ENCODE measurements at regions not wholly inside any gene's neighbourhood (a gene's known extent, or its start where the extent isn't known, plus 50 kb on each side); places are given as distances from the start of the nearest gene placed in this dataset.

DNA sequence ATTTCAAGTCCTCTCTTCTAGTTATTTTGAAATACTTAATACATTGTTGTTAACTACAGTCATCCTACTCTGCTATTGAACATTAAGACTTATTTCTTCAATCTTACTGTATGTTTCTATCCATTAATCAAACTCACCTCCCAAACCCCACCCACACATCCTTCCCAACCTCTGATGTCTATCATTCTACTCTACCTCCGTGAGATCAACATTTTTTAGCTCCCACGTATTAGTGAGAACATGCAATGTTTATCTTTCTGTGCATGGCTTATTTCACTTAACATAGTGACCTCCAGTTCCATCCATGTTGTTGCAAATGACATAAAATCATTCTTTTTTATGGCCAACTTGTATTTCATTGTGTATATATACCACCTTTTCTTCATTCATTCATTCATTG, 236.6 kb upstream of the CTNNB1 start:
- DNase-seq, result no peak

DNA sequence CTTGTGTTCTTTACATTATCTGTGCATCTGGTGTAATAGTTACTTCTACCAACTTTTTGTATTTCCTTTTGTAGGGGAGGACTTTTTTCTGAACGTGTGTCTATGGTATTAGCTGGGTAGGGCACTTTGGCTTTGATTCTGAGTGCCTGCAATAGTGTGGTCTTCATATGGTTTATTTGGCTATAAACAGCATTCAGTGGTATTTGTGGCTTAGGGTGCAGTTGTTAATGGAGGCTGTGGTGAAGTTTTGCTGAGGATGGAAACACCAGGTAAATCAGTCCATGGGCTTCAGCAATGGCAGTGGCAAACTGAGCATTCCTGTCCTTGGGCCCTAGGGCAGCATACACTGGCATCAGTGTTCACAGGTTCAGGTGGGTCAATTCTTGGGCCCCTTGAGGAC, 230.6 kb upstream of the CTNNB1 start:
- DNase-seq, result no peak

DNA sequence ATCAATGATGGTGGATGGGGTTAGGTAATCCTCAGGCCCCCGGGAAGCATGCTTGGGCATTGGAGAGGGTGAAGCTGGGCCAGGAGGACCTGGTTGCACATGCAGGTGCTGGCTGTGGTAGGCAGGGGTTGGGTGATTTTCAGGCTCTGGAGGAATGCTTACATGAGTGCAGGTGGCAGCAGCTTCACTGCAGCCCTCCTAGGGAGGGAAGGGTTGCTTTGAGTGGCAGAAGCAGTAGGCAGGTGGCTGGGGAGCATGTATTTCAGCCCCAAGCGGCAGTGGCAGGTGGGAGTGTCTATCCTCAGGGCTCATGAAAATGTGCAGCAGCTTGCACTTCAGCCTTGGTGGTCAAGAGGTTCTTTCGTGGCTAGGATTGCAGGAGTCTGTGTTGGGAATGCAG, 230.0 kb upstream of the CTNNB1 start:
- no peak for DNase-seq

DNA sequence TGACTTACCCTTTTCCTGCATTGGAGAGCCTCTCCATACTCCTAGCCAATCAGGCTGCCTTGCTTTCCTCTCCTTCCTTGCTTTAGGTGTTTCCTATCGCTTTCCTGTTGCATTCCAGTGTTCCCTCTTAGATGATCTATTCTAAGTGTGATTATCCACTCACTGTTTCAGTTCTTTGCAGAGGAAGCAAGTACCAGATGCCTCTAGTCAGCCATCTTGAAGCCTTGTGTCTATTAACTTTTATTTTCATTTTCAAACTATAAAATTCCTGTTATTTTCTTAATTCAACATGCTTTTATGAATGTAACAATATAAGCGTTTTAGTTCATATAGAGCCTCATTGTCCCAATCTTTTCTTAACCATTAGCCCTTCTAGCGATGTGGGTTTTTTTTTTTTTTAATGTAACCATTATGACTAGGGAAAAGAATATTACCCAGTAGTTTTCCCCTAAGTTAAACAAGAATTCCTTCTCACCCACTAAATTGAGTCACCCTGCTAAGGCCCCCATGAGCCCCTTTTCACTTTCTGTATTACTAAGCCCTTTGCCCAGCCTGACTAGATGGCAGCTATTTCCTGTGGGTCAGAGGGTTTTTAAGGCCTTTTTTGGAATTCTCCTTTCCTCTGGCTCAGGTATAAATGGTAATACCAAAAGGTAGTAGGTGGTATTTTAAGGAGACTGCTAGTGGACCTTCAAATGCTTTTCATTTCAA, 229.4 kb upstream of the CTNNB1 start:
- DNase-seq, result peak; percentile 88

DNA sequence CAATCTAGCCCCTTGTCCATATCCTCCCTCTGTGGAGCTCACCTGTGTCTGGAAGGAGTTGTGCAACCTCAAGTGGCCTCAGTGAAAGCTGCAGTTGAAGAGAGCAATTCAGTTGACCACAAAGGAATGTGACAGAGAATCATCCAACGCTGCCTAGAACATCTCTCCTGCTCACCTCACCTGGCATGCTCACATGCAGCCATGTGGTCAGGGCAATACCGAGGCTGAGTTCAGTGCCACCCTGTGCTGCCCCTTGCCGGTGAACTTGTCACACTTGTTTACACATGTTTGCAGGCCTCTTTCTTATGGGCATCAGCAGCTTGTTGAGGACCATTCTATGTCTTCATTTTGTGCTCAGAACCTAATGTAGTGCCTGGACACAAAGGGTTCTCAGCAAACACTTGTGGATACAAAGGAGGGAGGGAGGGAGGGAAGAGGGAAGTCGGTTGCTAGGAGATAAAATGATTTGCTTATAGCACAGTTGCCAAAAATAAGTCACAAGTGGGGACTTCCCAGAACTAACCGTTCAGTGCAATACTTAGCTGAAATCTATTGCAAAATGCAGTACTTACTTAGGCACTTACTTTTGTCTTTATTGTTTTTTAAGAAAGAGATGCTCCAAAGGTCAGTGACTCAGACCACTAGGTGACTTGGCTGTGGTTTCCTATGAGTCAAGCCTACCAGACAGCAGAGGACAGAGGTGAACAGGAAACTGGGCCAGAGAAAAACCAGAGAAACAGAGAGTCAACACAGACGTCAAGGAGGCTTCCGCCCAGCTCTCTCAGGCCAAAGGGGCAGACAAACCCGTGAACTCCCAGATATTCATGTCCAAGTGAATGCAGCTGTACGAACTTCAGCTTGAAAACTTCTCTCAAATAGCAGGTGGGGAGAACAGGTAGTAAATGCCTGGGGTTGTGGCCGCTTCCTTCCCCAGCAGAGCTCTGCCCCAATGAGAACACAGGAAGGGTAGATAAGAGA, 227.8 kb upstream of the CTNNB1 start:
- peak; percentile 96 for DNase-seq

DNA sequence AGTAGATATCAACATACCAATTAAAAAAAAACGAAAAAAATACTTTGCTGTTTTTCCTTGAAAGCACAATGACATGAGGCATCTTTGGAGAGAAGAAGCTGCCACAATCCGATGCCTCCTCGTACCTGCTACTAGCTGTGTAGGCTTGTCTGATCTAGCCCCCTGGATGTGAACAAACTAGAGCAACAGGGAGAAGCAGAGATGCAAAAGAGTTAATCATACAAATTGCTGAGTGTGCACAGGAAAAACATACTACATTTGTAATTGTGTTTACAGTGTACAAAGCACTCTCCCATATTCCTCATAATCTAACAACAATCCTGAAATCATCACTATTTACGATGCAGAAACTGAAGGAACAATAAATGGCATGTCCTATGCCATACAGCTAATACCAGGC, 227.0 kb upstream of the CTNNB1 start:
- no peak for DNase-seq

DNA sequence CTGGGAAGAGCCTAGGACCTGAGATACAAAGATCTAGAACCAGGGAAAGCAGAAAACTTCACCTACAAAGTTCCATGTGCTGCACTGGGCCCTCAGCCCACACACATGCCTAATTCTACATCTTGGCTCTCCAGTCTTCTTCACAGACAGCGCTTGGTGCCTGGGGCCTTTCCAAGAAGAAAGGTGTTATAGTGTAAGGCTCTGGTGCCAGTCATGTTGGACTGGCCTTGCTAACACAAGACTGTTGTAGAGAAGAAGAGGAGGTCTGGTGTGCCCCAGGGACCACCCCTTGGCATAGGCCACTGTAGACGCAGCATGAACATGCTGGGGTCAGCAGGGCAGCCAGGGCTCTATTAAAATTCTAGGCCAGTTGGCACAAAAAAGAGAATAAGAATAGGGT, 226.2 kb upstream of the CTNNB1 start:
- no peak for DNase-seq

DNA sequence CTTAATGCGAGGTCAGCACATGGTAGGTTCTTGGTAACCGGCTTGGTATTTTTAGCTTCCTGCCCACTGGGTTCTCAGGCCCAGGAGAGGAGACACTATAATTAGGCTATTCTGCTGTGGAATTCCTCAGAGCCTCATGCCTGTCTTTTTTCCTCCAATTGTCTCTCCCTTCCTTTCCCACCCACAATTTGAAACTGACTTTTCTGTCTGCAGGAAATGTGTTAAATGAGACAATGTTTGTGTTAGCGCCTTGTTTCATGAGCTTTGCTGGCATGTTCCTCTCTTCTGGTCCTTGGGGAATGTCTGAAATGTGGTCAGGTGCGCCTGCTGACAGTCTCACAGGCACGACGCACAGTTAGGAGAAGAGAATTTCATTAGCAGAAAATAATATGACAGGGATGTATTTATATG, 223.6 kb upstream of the CTNNB1 start:
- DNase-seq, result no peak

DNA sequence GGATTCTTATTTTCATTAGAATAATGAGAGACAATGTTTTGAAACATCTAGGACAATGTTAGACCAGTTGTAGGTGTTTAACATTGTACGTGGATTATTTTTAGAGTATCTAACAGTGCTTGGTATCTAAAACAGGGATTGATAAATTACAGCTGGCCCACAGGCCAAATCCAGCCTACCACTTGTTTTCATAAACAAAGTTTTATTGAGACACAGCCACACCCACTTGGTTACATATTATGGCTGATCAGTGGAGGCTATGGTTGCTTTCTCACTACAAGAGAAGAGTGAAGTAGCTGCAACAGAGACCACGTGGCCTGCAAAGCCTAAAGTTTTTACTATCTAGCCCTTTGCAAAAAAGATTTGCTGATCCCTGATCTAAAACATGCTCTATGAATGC, 223.1 kb upstream of the CTNNB1 start:
- no peak for DNase-seq

DNA sequence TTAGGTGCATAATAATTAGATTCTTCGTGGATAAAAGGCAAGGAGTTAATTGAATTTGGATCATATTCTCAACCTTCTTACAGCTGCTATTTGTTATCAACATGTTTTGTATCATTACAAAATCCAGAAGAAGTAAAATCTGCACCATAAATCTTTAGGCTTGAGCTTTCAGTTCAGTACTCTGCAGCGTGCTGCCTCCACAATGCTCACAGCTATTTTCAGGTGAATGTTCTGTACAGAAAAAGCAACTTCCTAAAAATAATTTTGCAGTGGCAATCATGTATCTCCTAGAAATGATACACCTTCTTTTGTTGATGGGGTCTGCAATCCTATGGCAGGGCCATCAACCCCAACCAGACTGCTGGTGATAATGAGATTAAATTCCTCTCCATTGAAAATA, 220.9 kb upstream of the CTNNB1 start:
- no peak for DNase-seq

DNA sequence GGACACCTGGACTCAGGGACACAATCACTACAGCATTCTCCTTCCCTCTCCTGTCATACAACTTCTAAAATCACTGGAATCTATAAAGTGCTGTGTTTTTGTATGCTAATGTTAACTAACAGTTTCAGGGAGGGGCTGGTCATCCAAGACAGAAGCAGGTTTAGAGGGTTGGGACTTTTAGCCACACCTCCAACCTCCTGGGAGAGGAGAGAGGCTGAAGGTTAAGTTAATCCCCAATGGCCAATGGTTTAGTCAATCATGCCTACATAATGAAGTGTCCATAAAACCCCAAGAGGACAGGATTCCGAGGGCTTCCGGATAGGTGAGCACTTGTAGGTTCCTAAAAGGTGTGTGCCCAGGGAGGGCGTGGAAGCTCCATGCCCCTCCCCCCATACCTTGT, 219.3 kb upstream of the CTNNB1 start:
- no peak for DNase-seq

DNA sequence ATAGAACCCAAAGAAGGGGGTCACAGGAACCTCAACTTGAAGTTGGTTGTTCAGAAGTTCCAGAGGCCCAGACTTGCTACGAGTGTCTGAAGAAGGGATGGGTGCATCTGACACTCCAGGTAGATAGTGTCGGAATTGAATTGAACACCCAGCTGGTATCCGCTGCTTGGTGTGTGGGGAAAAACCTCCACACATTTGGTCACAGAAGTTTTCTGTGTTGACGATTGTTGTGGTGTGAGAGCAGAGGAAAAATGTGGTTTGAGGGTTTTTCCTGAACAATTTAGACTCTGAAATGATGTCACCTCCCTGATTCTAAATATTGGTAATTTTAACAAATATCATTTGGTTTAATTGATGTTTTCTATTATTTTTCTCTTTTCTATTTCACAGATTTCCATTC, 218.8 kb upstream of the CTNNB1 start:
- DNase-seq, result no peak

DNA sequence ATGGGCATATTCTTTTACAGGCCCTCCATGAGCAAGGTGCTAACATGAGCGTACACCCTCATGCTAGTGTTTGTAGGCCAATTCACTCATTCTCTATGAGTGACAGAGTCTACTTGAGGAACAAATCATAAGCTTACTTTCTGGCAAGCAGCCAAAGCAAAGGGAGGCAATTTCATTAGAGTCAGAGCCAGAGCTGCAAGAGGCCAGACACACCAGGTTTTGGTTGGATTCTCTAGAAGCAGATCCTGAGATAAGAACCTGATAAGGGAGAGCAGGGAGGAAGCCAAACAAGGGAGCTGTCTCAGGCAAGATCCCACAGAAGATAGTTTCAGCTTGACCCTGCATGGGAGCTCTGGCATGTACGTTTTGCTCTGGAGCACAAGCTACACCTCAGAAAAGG, 214.1 kb upstream of the CTNNB1 start:
- DNase-seq, result no peak

DNA sequence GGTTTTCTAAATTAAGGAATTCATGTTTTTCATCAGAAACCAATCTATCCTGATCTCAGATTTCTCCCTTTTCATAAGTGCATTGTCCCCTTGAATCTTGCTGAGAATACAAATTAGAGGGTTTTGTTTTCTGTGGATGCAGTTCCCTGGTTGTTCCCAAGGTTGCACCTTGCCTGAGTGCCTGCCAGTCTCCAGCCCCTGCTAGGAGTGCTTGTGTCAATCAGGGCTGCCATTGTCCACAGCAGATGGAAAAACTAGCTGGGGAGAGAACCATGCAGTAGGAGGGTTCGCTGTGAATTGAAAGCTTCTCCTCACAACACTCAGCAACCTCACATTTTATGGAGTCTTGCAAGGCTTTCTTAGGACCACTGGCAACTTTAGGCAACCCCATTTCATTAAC, 210.8 kb upstream of the CTNNB1 start:
- no peak for DNase-seq

DNA sequence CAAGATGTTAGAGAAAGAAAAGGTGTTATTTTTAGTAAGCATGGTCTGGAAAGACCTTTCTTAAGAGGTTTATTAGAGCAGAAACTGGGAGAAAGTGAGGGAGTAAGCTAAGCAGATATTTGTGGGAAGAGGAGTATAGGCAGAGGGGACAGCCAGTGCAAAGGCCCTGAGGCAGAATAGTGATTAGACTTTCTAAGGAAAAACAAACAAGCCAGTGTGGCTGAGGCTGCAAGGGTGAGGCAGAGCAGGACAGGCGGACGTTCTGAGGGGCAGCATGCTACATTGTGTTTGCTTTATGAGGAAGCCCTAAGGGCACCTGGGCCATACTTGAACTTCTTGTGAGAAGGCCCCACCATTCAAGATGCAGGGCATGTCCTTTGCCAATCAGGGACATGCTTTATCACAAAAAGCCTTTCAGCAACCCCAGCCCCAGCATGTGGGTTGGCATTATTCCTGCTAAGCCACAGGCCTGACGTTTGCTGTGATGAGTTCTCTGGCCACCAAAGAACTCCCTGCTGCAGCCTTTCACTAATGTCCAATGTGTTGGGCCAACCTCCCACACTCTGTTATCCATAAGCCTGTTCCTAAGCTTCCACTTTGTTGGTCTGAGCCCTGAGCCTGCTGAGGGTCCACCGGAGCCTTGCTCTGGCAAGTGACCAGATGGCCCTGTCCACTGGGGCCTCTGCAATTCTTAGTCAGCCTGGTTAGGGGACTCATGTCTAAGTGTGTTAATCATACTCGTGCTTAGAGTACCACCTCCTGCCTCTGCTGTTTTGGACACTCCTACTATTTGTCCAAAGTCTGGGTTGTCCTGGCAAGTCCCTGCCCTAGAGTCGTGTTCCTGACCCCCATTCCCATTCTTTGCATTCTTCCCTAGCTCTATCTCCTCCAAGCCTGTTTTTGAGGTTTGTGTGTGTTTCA, 209.9 kb upstream of the CTNNB1 start:
- DNase-seq, result no peak

DNA sequence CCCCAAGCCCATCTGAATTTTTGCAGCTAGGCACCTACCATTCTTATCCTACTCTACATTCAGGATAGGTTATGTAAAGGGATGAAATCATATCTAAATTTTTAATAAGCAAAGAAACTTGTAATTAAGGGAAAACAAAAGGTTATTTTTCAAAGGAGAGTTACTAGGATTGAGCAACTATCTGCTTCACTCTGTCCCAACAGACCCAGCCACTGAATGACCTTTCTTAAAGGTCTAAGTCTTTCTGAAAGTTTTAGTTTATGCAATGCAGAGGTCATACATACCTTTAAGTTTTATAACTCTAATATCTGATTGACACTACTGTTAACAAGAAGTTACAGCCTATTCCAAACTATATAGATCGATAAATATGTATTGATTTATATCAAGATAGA, 209.2 kb upstream of the CTNNB1 start:
- DNase-seq, result no peak

DNA sequence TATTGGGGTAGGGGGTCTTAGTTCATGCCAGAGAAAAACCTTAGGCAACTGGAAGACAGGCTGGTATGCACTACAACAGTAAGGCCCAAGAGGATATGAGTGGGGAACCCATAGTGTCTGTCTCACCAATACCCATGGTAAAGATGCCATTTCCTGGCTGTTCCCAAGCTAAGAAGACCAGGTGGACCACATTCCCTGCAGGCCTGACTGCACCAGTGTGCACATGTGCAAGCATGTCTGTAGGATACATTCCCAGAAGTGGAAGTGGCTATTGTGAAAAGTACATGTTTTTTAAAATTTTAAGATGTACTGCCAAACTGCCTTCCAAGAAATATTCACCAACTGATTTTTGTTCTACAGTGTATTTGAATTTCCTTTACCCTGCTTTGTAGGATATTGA, 207.3 kb upstream of the CTNNB1 start:
- DNase-seq, result no peak

DNA sequence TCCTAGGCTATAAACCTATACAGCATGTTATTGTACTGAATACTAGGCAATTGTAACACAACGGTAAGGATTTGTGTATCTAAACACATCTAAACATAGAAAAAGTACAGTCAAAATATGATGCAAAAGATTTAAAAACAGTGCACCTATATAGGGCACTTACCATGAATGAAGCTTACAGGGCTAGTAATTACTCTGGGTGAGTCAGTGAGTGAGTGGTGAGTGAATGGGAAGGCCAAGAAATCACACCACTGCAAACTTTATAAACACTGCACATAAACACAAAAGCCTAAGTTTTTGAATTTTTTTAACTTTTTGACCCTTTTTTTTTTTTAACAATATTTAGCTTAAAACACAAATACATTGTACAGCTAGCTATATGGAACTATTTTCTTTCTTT, 204.7 kb upstream of the CTNNB1 start:
- no peak for DNase-seq

DNA sequence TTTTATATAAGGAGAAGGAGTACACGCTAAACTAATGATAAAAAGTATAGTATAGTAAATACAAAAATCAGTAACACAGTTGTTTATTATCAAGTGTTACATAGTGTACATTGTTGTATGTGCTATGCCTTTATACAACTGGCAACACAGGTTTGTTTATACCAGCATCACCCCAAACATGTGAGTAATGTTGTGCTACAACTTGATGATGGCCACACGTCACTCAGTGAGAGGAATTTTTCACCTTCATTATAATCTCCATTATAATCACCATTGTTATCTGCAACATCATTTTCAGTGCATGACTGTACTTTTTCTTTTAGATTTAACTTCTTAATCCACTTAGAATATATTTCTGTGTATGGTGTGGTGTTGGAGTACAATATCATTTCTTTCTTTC, 204.0 kb upstream of the CTNNB1 start:
- no peak for DNase-seq

DNA sequence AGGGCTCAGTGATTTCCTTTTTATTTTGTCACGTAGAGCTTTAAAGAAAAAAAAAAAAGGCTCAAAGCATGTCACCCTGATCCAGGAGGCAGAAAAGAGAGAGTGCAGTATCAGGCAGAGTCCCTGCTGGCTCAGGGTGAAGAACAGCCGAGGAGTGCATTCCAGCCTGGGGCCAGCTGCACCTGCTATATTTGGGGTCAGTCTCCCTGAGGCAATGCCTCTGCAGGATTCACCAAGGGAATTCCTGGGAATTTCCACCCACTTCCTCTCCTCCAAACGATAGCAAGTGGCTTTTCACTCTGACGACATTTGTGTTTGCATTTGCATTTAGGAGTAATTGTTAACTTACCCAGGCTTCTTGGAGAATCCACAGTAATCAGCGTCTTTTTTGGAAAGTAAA, 202.9 kb upstream of the CTNNB1 start:
- no peak for DNase-seq

DNA sequence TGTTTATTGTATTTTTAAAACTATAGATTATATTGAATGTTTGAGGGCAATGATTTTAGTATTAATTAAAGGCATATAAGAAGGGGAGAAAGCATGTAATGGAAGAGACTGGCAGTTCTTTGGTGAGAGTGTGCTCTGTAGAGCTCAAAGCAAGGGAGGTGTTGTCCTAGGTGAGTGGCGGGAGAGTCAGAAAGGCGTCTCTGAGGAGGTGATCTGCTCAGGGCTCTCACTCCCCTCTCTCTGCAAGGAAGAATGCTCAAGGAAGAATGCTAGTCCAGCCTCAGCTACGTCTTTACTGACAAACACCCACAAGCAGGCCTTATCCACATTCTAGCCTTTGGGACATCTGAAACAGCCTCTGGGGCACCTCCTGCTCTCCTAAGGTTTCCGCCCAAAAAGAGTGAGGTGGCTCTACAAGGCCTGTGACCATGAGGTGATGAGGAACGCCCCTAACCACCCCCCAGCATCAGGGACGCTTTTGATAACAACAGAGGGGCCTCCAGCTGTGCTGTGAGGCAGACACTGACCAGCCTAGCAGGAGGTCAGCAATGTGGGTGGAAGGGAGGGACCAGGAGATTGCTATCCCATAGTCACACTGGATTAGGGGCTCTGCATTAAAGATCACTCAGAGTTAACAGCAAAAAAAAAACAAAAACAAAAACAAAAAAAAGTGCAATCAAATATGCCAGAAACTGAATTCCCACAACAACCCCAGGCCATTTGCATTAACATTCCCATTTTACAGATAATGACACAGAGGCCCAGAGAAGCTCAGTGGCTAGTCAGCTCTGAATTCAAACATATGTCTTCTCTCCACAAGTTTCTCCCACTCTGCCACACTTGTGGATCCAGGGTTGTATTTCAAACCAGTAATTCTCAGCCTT, 202.2 kb upstream of the CTNNB1 start:
- no peak for DNase-seq
